Mucosa of descending colon (tissue), 3 donors: ENCODE measurements at regions not wholly inside any gene's neighbourhood (a gene's known extent, or its start where the extent isn't known, plus 50 kb on each side); places are given as distances from the start of the nearest gene placed in this dataset.
A peak's percentile ranks its signal among the peaks of the same experiment; 100 is the strongest.

Experiments
- ATAC-seq: fragments of 200-7000 bp; cut with Tn5 transposase; one replicate; pipeline ENCODE4 v1.9.1; 2020; ENCODE audit warnings: mild to moderate bottlenecking, moderate library complexity
- DNase-seq, 3 donors: peaks; one replicate each; pipeline ENCODE4 v3.0.0-alpha.2; 2020
- H3K36me3 ChIP-seq: fragments of 200-600 bp; one replicate; pipeline ENCODE4 v1.8.0; 2021; ENCODE audit warnings: low read depth, mild to moderate bottlenecking
- H3K4me1 ChIP-seq: fragments of 200-600 bp; one replicate; pipeline ENCODE4 v1.8.0; 2021; ENCODE audit warnings: low read depth, mild to moderate bottlenecking
- H3K4me3 ChIP-seq: fragments of 200-600 bp; one replicate; pipeline ENCODE4 v1.8.0; 2021; ENCODE audit warnings: mild to moderate bottlenecking
- H3K9me3 ChIP-seq: fragments of 200-600 bp; one replicate; pipeline ENCODE4 v1.8.0; 2021; ENCODE audit warnings: mild to moderate bottlenecking
- intact Hi-C, 2 donors: fragments of 100-400 bp; cut with DNase I in 1 of 2; cut with micrococcal nuclease in 1 of 2; formaldehyde crosslinking; loops; one replicate each; pipeline versions ENCODE4 v1.11.0 to v1.11.1; 2022; cut with DNase I, micrococcal nuclease
- TF ChIP-seq, protein P1 (sequence below): fragments of 200-600 bp; IDR thresholded peaks from one replicate; pipeline ENCODE4 v1.8.0; 2022; ENCODE audit warnings: antibody characterized with exemption, mild to moderate bottlenecking
- donor health status: DM: no; HTN: no; CAD: no; lungs with moderate emphysema.
- donor health status: DM: no; HTN: no; CAD: no.
- donor health status: DM: no; HTN: yes; CAD: no.

DNA sequence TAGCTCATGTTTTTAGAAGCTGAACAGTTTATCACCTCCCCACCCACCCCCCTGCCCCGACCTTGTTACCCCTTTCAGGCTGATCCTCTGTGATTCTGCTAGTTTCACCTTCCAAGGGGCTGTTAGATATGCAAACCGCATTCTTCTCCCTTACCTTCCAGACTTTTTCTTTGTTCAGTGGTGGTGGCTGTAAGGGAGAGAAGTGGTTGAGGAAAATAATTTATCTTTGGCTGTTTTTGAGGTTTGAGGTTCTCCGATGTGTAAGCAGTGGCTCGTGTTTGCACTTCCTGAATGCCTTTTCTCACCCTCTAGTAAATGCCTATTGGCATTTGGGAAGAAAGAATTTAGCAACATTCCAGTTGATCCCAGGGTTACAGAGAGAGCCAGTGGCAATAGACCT lies 69.4 kb upstream of the KCNG1 start:
- Histone ChIP-seq H3K4me3 (no peak overlapping the region), H3K4me1 (no peaks in the 10 kb centered on the region), H3K36me3 (no peaks in the 10 kb centered on the region), H3K9me3 (no peaks in the 10 kb centered on the region)
- intact Hi-C loops: no loop called here
- TF ChIP-seq, protein P1, sequence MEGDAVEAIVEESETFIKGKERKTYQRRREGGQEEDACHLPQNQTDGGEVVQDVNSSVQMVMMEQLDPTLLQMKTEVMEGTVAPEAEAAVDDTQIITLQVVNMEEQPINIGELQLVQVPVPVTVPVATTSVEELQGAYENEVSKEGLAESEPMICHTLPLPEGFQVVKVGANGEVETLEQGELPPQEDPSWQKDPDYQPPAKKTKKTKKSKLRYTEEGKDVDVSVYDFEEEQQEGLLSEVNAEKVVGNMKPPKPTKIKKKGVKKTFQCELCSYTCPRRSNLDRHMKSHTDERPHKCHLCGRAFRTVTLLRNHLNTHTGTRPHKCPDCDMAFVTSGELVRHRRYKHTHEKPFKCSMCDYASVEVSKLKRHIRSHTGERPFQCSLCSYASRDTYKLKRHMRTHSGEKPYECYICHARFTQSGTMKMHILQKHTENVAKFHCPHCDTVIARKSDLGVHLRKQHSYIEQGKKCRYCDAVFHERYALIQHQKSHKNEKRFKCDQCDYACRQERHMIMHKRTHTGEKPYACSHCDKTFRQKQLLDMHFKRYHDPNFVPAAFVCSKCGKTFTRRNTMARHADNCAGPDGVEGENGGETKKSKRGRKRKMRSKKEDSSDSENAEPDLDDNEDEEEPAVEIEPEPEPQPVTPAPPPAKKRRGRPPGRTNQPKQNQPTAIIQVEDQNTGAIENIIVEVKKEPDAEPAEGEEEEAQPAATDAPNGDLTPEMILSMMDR: no peak
- DNase-seq: no peak
- no peak for ATAC-seq

GRCh38 chr20:51091406-51092195 lies 68.7 kb upstream of the KCNG1 start:
- Histone ChIP-seq H3K4me3 (no peak overlapping the region), H3K4me1 (no peaks in the 10 kb centered on the region), H3K36me3 (no peaks in the 10 kb centered on the region), H3K9me3 (no peaks in the 10 kb centered on the region)
- ATAC-seq (no peak), DNase-seq (no peak)
- TF ChIP-seq, protein P1: no peak
- intact Hi-C loops: no loop called here

DNA sequence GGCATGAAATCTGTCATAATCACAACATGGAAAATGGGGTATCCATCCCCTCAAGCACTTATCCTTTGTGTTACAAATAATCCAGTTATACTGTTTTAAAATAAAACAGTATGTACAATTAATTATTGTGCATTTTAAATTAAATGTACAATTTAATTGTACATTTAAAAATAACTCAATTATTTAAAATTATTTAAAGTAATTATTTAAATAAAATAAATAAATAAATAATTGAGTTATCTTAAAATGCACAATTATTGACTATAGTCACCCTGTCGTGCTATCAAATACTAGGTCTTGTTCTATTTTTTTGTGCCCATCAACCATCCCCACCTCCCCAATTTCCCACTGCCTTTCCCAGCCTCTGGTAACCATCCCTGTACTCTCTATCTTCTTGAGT lies 66.9 kb upstream of the KCNG1 start:
- H3K4me3 ChIP-seq: no peak overlapping the region
- H3K4me1 ChIP-seq: no peaks in the 10 kb centered on the region
- TF ChIP-seq, protein P1: no peak
- H3K9me3 ChIP-seq: no peaks in the 10 kb centered on the region
- ATAC-seq (no peak), DNase-seq (no peak)
- no peaks in the 10 kb centered on the region for H3K36me3 ChIP-seq
- intact Hi-C loops: no loop called here

DNA sequence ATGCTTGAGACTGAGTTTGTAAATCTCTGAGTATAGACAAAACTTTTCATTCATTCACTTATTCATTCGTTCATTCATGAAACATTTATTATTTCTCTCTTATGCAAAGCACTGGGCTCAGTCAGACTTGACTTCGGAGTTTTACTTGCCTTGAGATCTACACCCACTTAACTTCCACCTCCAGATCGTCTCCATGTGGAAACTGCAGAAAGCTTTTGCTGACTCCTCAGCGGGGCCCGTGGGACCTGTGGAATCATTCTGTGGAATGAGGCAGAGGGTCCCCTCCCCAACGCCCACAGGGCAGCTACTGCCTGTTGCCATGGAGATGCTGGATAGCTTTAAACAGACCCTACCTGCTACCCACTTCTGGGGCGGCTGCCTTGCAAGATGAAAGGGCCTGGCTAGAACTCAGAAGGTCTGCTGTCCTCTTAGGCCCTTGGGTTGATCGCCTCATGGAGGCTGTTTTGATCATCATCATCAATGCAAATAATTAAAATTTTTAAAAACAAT lies 66.4 kb upstream of the KCNG1 start:
- intact Hi-C loops: no loop called here
- no peaks in the 10 kb centered on the region for H3K4me1 ChIP-seq
- no peak for ATAC-seq

GRCh38 chr20:51087266-51087665 lies 64.4 kb upstream of the KCNG1 start:
- intact Hi-C loops: no loop called here
- Histone ChIP-seq H3K4me3 (no peak overlapping the region), H3K4me1 (no peaks in the 10 kb centered on the region), H3K36me3 (no peaks in the 10 kb centered on the region), H3K9me3 (no peaks in the 10 kb centered on the region)
- ATAC-seq (peak; percentile 47), DNase-seq (no peak)
- TF ChIP-seq, protein P1: no peak

More for the DNA sequence above, 66.4 kb upstream of the KCNG1 start:
- no peaks in the 10 kb centered on the region for H3K36me3 ChIP-seq
- TF ChIP-seq, protein P1: no peak
- no peak overlapping the region for H3K4me3 ChIP-seq
- H3K9me3 ChIP-seq: no peaks in the 10 kb centered on the region
- no peak for DNase-seq
